ENCODE measurements at regions not wholly inside any gene's neighbourhood (a gene's known extent, or its start where the extent isn't known, plus 50 kb on each side); places are given as distances from the start of the nearest gene placed in this dataset.

- FAIRE-seq: no peak
Measured at GRCh38 chr20:39431091-39431880, 469.1 kb downstream of the DHX35 start.

GRCh38 chr20:39429726-39430125 is 467.6 kb downstream of the DHX35 start:
- FAIRE-seq: peak; percentile 5

DNA sequence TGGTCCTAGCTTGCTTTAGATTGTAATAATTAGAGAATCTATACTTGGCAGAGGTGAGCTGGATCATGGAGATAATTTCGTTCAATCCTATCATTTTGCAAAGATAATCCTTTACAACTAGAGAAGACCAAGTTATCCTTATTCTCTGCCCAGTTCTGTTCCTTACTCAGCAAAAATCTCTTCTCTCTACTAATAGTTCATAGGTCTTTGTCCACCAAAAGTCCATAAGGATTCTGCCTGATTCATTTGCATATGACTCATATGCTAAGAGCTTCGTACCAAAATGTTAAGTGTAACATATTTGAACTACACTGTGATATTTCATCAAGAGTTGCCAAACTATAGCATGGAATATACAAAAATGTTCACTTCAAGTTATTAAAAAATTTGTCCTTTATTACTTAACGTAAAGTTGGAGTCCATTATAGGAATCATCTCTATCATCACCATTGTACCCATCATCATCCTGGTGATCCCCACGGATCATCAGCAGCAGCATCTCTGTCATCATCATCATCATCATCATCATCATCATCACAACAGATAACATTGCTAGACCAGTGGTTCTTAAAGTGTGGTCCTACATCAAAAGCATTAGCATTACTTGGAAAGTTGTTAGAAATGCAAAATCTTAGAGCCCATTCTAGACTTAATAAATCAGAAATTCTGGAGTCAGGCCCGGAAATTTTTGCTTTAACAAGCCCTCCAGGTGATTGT is 463.0 kb downstream of the DHX35 start:
- no peak for FAIRE-seq

- FAIRE-seq: no peak
Measured at GRCh38 chr20:39421571-39422105, 459.5 kb downstream of the DHX35 start.

- FAIRE-seq: no peak
Measured at GRCh38 chr20:39412091-39412490, 449.9 kb downstream of the DHX35 start.

- FAIRE-seq: no peak
Measured at GRCh38 chr20:39399463-39399862, 437.3 kb downstream of the DHX35 start.

DNA sequence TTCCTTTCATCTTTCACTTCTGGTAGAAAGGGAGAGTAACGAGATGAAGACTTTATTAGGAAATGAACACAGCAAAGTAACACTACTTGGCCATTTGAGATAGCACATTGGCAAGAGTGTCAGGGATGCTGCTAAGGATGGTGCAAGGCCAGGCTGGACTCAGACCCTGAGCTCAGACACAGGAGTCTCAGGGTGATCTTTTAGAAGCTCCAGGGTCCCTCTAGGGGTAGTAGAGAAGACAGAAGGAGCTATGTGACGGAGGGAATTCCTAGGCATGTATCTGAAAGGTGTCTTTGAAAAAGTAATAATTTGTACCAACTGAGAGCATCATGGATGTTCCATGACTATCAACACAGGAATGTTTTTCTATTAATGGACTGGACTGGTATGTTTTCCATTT is 436.5 kb downstream of the DHX35 start:
- no peak for FAIRE-seq

DNA sequence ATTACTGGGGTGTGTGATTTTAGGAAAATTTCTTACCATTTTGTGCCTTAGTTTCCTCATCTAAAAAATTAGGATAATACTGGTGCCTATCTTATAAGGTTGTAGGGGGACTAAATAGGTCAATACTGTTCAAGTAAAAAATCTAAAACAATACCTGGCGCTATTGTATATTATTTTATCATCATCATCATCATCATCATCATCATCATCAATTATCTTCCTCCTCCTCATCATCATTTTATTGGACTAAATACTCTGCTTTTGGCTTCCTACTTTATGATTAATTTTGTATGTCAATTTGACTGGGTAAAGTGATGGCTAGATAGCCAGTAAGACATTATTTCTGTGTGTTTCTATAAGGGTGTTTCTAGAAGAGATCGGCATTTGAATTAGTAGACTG is 435.5 kb downstream of the DHX35 start:
- no peak for FAIRE-seq

DNA sequence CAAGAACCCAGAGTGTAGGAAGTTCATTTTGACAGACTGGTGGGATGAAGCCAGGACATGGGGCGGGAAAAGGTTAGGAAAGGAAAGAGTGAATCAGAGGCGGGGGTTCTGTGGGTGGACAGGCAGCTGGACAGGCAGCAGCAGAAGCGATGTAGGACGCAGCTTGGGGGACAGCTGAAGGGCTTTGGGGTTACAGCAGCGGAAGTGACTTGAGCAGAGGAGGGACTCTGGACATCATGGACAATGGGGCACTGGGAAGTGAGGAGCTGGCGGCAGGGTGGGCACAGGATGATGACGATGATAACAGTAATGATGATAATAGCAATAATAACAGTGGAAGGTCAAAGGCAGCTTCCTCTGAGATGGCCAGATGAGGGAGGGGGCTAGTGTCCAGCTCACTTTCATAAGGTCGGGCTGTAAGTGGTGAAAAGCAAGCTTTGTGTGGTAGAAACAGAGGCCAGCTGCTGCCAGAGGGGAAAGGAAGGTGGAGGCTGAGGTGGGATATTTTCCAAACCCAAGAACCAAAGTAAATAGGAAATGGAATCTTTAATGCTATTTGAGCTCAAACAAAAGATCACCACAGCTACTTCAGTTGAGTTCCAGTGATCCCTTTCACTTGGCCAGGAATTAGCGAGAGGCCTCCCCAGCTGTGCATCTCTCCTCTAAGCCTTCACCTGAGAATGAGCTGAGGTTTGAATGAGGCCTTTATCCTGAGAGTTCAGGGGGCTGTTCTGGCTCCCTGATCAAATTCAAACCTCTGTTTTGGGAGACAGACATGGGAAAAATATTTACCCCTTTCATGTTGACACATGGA is 433.5 kb downstream of the DHX35 start:
- no peak for FAIRE-seq

- FAIRE-seq: no peak
Measured at GRCh38 chr20:39394461-39394860, 432.3 kb downstream of the DHX35 start.

- no peak for FAIRE-seq
Measured at GRCh38 chr20:39390186-39390585, 428.0 kb downstream of the DHX35 start.

DNA sequence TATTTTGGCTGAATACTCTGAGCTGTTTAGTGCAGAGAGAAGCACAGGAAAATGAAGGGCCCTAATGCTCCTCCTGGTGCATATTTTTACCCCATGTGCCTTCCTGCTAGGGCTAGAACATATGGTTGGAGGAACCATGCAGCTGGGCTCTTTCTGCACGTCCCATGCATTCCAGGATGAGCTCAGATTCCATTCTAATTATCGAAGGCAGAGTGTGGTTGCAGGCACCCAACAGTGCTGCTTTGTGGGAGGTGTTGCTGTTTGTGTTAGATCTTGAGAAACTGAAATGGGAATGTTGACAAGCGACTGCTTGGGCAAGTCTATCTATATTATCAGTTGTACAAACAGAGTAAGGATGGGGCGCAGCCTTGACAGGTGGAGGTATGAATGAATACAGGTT is 419.5 kb downstream of the DHX35 start:
- FAIRE-seq: no peak

DNA sequence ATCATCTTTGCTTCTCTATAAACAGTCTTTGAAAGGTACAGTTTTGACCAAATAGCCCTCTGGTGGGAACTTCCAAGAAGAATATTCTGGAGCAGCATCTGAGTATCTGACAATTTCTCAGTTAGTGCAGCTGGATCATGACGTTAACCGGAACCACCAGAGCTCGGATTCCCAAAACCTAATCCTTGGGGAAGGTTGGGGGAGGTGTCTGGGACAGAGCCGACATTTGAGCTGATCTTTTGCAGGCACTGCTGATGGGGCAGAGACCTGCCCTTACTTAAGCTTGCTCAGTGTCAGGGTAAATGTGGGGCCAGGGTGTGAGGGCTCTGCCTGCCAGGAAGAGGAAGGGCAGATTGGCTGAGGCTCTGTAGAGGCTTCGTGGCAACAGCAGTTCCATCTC is 416.6 kb downstream of the DHX35 start:
- FAIRE-seq: no peak

DNA sequence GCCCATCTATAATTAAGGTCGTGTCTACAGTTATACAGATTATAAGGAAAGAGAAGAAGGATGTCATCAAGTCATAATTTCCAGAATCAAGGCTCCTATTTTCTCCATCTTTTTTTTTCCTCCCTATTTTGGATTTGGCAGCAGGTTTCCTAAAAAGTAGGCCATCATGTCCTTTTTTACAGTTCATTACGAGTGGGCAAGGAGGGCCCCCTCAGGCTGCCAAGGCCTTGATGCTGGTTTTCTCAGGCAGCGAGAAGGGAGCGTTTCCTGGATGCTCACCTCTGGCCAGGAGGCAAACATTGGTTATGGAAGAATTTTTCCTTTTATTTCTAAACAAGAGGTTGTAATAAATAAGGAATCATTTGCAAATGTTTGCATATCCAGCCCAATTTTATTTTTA is 414.6 kb downstream of the DHX35 start:
- no peak for FAIRE-seq

GRCh38 chr20:39364320-39364719 is 402.2 kb downstream of the DHX35 start:
- no peak for FAIRE-seq

- no peak for FAIRE-seq
Measured at GRCh38 chr20:39359981-39360620, 398.0 kb downstream of the DHX35 start.

DNA sequence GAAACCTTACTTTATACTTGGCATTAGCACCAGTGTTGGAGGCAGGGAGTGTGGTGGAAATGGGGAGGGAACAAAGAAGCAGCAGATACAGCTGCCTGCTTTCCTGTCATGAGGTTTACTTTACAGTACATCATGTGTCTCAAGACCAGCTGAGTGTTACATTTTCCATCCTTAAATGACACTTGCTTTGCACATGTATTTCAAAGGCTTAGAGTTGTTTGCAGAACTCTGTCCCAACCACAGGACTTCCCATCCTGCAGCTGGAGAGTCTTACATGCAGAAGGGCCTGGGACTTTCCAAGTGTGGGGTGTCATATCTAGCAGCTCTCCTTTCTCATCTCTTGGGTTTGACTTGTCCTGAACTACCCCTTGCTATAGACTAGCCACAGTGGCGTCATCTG is 395.9 kb downstream of the DHX35 start:
- FAIRE-seq: no peak

DNA sequence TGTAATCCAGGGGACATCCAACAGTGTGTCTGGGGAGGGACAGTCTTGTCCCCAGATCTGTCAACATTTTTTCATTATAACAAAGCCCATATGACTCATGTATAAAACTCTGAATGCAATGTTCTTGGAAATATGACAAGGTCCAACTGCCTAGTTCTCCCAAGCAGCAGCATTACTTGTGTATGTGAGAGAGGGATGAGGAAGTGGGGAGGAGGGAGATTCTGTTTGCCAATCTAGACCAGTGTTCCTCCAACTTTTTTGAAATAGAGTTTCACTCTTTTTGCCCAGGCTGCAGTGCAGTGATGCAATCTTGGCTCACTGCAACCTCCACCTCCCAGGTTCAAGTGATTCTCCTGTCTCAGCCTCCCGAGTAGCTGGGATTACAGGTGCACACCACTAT is 394.8 kb downstream of the DHX35 start:
- no peak for FAIRE-seq

- no peak for FAIRE-seq
Measured at GRCh38 chr20:39349240-39349639, 387.1 kb downstream of the DHX35 start.

DNA sequence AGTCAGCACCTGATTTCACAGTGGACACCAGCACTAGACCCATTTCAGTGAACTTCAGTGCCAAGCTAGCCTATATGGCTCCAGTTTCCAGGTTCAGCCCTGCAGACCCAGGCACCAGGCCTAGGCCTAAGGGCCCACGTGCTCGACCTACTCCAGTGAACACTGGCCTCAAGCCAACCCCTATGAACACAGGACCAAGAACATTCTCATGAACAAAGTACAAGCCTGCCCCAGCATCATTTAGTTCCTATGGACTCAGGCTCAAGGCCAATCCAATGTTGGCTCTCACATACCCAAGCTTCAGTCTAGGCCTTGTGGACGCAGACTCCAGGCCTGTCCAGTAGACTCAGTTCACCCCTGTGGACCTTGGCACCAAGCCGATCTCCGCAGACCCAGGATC is 385.5 kb downstream of the DHX35 start:
- FAIRE-seq: no peak

- no peak for FAIRE-seq
Measured at GRCh38 chr20:39342463-39342862, 380.3 kb downstream of the DHX35 start.

DNA sequence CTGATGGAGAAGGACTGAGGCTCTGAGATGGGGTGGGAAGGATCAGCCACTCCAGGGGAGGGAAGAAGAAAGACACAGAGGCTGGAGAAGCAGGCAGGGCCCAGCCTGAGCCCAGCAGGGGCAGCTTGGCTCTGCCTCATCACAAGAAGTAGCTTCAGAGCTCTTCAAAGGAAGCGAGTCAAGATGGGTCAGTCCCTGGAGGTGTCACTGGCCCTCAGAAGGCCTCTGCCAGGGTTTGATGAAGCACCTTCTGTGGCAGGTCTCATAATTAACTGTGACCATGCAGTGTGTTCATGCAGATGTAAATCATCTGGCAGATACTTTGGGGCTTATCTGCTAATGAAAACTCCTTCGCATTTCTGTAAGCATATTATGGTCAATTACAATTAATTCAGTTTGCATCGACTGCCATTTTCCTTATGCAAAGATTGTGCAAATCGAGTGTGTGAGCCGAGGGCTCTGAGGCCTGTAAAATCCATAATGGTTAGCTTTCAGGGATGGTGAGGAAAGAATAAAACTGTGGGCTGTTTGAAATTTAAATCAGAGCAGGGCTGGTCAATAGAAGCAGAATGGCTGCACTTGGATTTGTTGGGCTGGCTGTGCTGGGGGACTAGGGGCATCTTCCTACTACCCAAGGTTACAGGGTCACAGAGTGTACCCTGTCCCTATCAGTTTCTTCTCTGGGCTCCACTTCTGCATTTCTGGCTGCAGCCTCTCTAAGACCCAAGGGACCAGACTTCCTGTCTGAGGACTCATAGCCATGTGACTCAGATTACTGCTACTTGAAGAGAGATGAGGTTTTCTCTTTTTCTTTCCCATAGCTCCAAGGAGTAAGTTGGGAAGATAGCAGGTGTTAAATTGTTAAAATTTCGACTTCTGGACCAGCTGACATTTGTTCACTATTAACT is 376.6 kb downstream of the DHX35 start:
- peak; percentile 80 for FAIRE-seq
